Dedifferentiated amniotic fluid mesenchymal stem cell (primary cell): ENCODE measurements at regions not wholly inside any gene's neighbourhood (a gene's known extent, or its start where the extent isn't known, plus 50 kb on each side); places are given as distances from the start of the nearest gene placed in this dataset.
"Not testable (repeated sequence)": the region's sequence is repeated elsewhere in the genome, so short reads cannot be mapped to it uniquely, and the experiment has no call there.

ENCODE experiments used
- DNase-seq: peaks from one replicate; pipeline ENCODE4 v3.0.0-alpha.2; 2016; ENCODE audit errors: extremely low spot score

- DNase-seq: no peak
Observed at GRCh38 chr21:16418642-16419041, 688.9 kb downstream of the USP25 start.

GRCh38 chr21:16419188-16419921 lies 689.6 kb downstream of the USP25 start:
- no peak for DNase-seq

GRCh38 chr21:16420031-16420724 lies 690.4 kb downstream of the USP25 start:
- no peak for DNase-seq

- no peak for DNase-seq
Observed at GRCh38 chr21:16421007-16421406, 691.2 kb downstream of the USP25 start.

GRCh38 chr21:16421965-16422364 lies 692.2 kb downstream of the USP25 start:
- DNase-seq: no peak

GRCh38 chr21:16422702-16423101 lies 692.9 kb downstream of the USP25 start:
- DNase-seq: no peak

- no peak for DNase-seq
Observed at GRCh38 chr21:16423921-16424320, 694.1 kb downstream of the USP25 start.

GRCh38 chr21:16424331-16424751 lies 694.6 kb downstream of the USP25 start:
- no peak for DNase-seq

- no peak for DNase-seq
Observed at GRCh38 chr21:16425376-16425775, 695.6 kb downstream of the USP25 start.

- no peak for DNase-seq
Observed at GRCh38 chr21:16426936-16427335, 697.2 kb downstream of the USP25 start.

- no peak for DNase-seq
Observed at GRCh38 chr21:16427587-16428087, 697.9 kb downstream of the USP25 start.

- DNase-seq: no peak
Observed at GRCh38 chr21:16437586-16437985, 707.8 kb downstream of the USP25 start.

- DNase-seq: no peak
Observed at GRCh38 chr21:16438761-16439160, 709.0 kb downstream of the USP25 start.

- DNase-seq: no peak
Observed at GRCh38 chr21:16441789-16442188, 712.0 kb downstream of the USP25 start.

GRCh38 chr21:16454399-16454798 lies 724.6 kb downstream of the USP25 start:
- no peak for DNase-seq

GRCh38 chr21:16455526-16455925 lies 725.7 kb downstream of the USP25 start:
- DNase-seq: no peak

- DNase-seq: no peak
Observed at GRCh38 chr21:16455978-16456377, 726.2 kb downstream of the USP25 start.

GRCh38 chr21:16457498-16457897 lies 727.7 kb downstream of the USP25 start:
- DNase-seq: no peak

GRCh38 chr21:16460936-16461335 lies 731.2 kb downstream of the USP25 start:
- DNase-seq: no peak

- DNase-seq: not testable (repeated sequence)
Observed at GRCh38 chr21:16464211-16464889, 734.6 kb downstream of the USP25 start.

- DNase-seq: no peak
Observed at GRCh38 chr21:16468184-16468583, 738.4 kb downstream of the USP25 start.

GRCh38 chr21:16473988-16474387 lies 744.2 kb downstream of the USP25 start:
- DNase-seq: no peak
